C1 segment of cervical spinal cord (tissue), 14 donors: ENCODE measurements at regions not wholly inside any gene's neighbourhood (a gene's known extent, or its start where the extent isn't known, plus 50 kb on each side); places are given as distances from the start of the nearest gene placed in this dataset.

Experiments used
- DNase-seq, 14 donors: peaks; one replicate each; lab custom pipeline; 2025; lab: John Stamatoyannopoulos, UW

- no peak for DNase-seq
Observed at GRCh38 chr4:100970414-100970813, 376.9 kb downstream of the PPP3CA start.

- DNase-seq, result no peak
Observed at GRCh38 chr4:100969925-100970324, 377.4 kb downstream of the PPP3CA start.

- no peak for DNase-seq
Observed at GRCh38 chr4:100968046-100968445, 379.3 kb downstream of the PPP3CA start.

GRCh38 chr4:100963627-100964026 is 383.7 kb downstream of the PPP3CA start:
- DNase-seq, result no peak

GRCh38 chr4:100962698-100963097 is 384.6 kb downstream of the PPP3CA start:
- no peak for DNase-seq

GRCh38 chr4:100960232-100960631 is 387.1 kb downstream of the PPP3CA start:
- DNase-seq, result no peak

- no peak for DNase-seq
Observed at GRCh38 chr4:100954046-100954445, 393.3 kb downstream of the PPP3CA start.

DNA sequence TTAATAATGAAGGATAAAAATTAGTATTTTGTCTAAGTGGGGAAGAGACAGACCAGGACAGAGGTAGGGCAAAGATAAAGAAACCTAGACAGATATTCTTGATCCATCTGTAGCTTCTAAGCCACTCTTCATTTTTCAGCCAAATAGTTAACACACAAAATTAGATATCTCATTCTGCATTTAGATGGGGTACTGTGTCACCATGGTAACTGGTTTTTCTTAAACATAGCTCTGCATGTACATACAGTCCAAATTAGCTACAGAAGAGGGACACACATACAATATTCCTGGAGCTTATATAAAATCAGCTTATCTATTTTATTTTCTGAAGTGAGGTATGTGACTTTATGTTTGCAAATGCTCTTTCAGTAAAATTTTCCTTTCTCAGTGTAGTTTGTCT is 393.7 kb downstream of the PPP3CA start:
- DNase-seq, result no peak

DNA sequence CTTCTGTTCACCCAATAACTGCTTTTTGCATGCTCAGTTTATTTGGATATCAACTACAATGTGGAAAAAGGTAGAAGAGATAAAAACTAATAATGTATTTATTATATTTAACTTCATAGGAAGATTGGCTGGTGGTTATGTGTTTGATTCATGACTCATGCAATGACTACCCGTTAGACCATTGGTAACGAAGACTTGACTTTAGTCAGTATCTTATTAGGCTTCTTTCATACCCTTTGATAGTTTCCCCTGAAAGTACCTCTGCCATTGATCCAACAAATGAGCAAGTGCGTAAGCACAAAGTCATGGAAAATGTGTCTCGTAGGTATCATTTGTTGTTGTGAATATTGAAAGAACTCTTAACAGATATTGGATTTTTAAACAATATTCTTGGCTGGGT is 394.7 kb downstream of the PPP3CA start:
- no peak for DNase-seq

DNA sequence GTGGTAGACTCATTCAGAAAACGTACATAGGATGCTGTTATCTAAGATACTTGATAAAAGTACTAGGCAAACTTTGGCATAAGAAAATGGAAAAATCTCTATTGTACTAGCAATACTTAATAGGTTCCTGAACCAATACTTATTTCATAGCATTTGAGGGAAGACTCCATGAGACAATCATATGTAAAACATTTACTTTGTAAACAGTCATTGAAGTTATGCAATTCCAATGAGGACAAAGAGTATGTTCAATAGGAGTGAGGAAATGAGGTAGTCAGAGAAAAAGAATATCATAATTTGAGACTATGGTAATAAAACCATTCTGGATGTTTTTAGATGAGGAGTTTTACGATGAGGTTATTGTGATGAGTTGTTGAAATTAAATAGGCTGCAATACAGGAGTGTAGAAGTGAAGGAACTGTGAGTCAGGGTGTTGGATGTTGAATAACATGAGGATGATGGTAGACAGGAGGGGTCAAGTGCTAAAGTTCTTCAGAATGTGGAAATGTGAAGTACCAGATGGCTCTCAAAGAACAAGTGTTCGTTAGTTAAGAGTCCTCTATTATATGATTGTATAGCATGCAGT is 397.9 kb downstream of the PPP3CA start:
- no peak for DNase-seq

DNA sequence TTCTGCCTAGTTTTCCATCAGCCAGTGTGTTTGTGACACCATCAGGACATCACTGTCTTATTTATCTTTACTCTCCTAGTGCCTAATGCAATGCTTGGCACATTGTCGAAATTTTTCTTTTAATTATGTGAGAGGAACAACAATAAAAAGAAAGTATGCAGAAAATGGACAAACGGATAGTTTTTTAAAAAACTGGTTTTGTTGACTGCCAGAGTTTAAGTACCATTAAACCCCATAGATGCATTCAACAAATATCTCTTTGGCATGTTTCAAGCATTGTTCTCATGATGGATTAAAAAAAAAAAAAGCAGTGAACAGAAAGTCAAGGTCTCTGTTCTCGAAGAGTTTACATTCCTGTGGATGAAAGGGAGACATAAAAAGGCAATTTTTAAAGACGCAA is 398.4 kb downstream of the PPP3CA start:
- DNase-seq, result no peak

DNA sequence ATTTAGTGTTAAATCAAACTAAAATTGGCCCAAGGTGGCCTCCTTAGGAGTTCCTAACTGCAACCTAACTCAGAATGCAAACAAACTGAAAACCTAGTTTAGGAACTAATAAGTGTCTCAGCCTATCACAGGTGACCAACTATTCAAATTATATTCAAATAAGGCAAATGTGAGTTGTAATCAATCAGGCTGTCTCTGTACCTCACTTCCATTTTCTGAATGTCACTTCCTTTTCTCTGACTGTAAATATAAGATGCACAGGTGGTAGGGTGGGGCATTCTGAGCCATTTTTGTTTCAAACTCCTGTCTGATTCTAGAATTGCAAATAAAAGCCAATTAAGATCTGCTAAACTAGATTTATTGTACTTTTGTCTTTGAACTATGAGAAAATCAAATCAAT is 401.5 kb downstream of the PPP3CA start:
- no peak for DNase-seq

DNA sequence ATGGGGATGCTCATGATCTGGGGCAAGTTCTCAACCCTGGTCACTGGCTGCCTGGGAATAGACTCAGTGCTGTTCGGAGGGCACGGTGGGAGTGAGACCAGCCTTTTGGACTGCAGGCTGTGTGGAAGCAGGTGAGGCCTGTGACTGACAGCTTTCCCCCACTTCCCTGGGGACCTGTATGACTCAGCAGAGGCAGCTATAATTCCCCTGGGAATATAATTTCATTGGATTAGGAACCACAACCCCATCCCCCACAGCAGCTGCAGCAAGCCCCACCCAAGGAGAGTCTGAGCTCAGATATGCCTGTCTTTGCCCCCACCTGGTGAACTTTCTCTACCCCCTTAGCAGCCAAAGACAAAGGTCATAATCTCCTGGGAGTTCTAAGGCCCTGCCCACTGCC is 408.6 kb downstream of the PPP3CA start:
- DNase-seq, result no peak

GRCh38 chr4:100936661-100937375 is 410.5 kb downstream of the PPP3CA start:
- peak in 1 of 14 donors; percentile 70 for DNase-seq

- no peak for DNase-seq
Observed at GRCh38 chr4:100935090-100935489, 412.2 kb downstream of the PPP3CA start.

DNA sequence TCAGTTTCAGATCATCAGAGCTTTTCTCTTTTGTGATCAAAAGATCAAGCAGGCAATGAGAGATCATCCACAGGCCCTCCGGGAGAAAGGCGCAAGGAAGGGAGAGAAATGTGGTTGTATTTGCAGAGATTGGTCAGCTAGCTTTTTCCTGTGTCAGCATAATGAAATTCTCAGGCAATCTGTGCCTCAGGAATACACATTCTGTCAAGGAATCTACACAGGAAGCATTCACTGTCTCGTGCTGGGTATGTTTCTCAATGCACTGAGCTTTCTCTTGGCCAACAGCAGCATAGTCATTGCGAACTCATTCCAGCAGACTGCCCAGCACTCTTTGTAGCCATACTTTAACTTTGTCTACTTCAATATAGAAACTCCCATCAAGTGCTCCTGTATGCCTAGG is 413.7 kb downstream of the PPP3CA start:
- no peak for DNase-seq

- DNase-seq, result no peak
Observed at GRCh38 chr4:100929758-100930157, 411.9 kb upstream of the EMCN start.

DNA sequence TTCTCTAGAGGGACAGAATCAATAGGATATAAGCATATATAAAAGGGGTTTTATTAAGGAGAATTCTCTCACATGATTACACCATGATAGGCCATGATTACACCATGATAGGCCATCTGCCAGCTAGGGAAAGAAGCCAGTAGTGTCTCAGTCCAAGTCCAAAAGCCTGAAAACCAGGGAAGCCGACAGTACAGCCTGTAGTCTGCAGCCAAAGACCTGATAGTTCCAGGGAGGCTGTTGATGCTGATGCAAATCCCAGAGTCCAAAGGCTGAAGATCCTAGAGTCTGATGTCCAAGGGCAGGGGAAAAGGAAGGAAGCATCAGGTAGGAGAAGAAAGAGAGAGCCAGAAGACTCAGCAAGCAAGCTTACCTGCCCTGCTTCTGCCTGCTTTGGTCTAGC is 411.3 kb upstream of the EMCN start:
- peak in 1 of 14 donors; percentile 76 for DNase-seq

- no peak for DNase-seq
Observed at GRCh38 chr4:100926039-100926717, 408.4 kb upstream of the EMCN start.

- DNase-seq, result no peak
Observed at GRCh38 chr4:100913685-100914084, 395.9 kb upstream of the EMCN start.

GRCh38 chr4:100908540-100908939 is 390.7 kb upstream of the EMCN start:
- DNase-seq, result no peak

GRCh38 chr4:100907465-100908454 is 389.9 kb upstream of the EMCN start:
- no peak for DNase-seq
